Dedifferentiated amniotic fluid mesenchymal stem cell (primary cell): ENCODE measurements at regions not wholly inside any gene's neighbourhood (a gene's known extent, or its start where the extent isn't known, plus 50 kb on each side); places are given as distances from the start of the nearest gene placed in this dataset.

Source experiments
- DNase-seq: peaks from one replicate; pipeline ENCODE4 v3.0.0-alpha.2; 2016; ENCODE audit errors: extremely low spot score

DNA sequence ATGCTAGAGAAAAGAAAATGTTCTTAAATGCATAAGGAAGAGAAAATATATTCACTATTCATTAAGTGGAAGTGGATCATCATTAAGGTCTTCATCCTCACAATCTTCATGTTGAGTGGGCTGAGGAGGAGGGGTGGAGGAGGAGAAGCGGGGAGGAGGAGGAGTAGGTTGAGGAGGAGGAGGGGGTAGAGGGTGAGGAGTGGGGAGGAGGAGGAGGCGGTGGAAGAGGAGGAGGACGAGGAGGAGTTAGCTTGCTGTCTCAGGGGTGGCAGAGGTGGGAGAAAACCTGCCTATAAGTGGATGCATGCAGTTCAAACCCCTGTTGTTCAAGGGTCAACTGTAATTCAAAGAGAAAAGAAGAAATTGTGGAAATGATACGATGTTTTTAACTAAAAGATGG lies 71.6 kb downstream of the MYEOV start:
- no peak for DNase-seq

DNA sequence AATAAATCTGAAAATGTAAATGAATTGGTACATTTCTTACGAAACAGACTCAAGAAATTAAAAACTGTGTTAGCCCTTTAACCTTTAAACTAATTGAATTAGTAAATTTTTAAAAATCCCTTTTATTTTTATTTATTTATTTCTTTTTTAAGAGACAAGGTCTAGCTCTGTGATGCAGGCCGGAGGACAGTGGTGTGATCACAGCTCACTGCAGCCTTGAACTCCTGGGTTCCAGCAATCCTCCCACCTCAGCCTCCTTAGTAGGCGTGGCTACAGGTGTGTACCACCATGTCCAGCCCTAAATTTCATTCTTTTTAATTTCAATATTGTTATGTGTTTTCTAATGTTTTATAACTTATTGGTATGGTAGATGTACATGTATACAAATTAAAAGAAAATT lies 72.6 kb downstream of the MYEOV start:
- DNase-seq, result no peak

DNA sequence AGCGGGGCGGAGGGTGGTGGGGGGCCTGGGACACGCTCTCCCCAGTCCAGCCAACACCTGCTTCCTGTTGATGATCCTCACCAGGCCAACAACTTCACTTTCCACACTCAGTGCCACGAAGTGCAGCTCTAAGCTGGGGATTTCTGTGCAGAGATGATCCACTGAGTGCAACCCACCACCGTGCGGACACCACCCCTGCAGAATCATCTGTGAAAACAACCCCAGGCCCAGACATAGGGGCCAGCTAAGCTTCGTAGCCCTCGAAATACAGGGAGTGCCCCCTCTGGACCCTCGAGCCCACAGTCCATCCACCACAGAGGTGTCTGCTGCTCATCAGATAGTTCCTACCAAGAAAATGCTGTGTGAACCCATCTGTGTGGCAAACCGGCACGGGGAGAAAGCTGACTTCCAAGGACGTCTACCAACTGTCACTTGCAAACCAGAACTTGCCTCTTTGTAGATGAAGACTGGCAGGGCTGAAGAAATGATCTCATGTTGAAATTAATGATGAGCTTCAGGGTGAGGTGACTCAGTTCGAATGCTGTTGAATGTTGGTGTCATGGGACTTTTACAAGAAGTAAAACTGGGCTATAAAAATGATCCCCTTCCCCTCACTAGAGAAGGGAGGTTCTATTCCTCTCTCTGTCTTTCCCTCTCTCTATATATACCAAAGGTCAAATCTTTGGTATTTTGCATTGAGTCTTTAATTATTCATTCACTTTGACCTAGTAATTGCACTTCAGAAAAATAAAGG lies 73.4 kb downstream of the MYEOV start:
- no peak for DNase-seq

DNA sequence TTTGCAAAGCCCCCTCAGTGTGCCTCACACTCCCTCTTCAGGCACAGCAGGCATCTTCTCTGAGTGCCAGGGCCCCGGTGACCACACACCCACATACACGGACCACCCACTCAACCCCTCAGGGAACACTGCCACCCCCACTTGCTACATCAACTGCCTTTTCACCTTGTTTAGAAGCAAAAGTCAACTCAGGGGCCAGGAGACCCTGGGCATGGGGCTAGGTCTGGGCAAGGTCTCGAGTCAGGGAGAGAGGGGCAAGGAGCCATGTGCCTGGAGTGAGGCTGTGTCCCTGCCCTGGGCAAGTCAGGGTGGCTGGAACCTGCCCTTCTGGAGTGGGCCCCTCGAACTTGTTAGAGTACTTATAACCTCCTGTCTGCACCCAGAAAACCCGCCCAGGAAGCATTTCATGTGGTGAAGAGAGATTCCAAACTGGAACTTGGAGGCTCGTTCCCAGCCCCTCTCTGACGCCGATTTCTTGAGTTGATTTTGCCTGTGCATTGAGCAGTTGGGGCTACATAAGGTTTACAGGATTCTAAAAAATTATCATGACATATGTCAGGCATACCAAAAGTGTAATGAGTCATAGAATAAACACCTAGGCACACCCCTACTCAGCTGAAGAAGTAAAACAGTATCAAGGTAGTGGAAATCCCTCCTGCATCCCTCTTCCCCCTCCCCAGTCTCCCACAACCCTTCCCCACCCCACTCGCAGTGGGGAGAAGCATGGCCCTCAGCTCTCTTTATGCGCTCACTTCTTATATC lies 74.3 kb downstream of the MYEOV start:
- no peak for DNase-seq

DNA sequence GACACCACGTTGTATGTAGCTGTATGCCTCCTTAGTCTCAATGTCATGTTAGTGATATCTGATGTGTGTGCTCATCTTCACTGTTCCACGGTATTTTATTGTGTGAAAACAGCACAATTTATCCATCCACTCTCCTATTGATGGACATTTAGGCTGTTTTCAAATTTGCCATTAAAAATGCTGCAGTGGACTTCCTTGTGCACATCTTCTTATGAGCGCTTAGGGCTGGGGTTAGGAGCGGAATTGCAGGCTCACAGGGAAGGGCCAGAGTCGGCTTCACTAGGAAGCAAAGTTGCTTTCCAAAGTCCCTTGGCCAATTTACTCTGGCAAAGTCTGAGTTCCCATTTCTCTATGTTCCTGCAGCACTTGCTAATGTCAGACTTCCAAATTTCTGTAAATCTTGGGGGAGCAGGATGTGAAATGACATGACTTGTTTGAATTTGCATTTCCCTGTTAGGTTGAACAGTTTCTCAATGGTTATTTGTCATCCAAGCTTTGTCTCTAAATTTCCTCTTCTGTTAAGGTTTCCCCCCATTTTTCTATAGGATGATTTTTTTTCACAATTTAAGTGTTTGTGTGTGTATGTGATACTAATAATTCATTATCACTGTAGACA lies 75.4 kb downstream of the MYEOV start:
- DNase-seq, result no peak

DNA sequence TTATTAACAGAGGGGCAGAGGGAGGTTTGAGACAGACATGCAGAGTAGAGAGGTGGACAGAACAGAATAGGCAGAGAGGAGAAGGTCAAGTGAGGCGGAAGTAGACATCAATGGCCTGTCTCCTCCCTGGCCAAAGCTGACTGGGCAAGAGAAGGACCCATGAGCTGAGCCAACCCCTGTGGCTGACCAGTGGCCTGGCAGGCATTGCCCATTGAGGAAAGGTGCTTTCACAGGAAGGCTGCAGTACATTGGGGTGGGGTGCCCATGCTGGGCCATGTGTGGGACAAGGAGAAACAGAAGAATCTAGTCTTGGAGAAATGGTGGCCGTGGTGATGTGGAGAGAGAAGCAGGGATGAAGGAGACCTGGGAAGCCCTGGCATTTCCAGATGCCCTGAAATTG lies 76.0 kb downstream of the MYEOV start:
- no peak for DNase-seq

DNA sequence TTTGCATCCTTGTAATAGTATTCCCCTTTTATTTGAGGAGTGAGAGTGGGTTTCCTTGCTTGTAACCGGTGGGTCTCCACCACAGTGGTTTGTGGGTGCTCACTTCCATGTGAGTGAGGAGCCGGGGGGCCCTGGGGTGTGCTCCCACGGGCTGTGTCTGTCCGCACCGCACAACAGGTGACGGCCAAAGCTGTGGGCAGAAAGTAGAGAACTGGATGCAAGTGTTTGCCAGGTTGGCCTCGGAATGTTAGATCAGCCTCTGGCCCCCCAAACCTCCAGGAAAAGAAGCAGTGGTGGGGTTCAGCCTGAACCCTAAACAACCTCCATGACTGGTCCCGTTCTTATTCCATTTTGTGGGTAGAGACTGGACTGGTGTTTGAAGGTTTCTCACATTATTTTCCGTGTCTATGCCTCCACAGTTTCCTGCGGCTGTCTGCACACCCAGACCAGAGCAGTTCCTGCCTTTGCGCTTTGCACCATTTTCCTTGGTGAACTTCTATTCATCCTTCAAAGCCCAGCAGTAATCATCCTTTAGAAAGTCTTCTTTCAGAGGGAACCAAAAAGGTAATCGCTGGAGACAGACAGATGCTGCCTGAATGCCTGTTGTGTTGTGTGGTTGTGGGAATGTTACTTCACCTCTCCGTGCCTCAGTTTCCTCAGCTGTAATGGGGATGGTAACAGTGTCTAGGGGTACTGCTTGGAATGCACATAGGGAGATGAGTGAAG lies 77.2 kb downstream of the MYEOV start:
- no peak for DNase-seq

DNA sequence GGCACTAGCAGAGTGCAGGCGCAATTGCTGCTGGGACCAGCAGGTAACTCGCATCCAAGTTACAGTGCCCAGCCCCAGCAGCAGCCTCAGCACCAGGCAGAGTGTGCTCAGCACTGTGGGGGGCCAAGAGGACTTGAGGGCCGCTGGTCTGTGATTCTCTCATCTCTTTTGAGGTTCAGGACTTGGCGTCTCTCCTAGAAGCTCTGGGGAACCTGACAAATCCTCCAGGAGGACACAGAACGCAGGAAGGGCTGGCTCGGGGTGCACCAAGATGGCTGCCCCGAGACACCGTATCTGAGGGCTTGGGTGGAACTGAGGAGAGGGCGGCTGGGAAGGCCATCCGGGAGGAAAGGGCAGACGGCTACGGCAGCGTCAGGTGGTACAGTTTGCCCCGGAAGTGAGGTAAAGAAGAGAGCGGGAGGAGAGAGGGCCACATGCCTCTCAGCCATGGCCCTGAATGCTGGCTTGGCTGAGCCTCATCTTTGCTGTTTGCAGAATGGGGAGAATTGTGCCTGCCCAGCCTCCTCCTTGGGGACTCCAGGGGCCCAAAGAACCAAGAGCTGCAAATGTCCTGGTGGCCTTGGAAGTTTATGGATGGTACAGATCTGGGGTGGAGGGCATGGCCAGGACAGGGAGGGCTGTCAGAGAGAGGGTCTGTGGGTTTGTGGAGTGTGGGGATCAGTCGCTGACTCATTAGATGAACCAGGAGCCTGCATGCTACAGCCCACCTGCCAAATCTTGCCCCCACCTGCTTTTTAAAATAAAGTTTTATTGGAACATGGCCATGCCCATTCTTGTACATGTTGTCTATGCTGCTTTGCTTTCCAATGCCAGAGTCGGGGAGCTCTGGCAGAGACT lies 78.0 kb downstream of the MYEOV start:
- DNase-seq, result no peak

DNA sequence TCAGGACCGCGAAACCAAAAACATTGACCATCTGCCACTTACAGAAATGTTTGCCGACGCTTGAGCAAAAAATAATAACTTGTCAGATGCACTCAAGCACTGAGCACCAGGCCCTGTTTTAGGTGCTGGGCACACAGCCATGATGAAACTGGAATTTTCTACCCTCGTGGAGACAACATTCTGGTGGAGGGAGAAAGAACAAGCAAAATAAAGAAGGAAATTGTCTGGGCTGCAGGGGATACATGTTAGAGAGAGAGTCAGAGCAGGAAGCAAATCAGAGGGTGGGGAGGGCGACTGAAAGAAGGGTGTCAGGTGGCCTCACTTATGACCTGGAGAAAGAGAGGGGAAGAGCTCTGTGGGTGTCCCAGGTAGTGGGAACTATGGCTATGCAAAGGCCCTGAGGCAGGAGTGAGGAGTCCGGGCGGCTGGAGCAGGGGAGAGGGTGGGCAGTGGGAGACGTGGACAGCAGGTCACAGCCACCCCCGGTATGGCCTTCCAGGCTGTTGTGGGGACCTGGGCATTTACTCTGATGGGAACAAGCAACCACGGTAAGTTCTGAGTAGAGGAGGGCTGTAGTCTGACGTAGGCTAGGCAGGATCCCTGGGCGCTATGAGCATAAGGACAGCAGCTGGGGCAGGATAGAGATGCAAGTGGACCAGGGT lies 78.8 kb downstream of the MYEOV start:
- DNase-seq, result no peak

DNA sequence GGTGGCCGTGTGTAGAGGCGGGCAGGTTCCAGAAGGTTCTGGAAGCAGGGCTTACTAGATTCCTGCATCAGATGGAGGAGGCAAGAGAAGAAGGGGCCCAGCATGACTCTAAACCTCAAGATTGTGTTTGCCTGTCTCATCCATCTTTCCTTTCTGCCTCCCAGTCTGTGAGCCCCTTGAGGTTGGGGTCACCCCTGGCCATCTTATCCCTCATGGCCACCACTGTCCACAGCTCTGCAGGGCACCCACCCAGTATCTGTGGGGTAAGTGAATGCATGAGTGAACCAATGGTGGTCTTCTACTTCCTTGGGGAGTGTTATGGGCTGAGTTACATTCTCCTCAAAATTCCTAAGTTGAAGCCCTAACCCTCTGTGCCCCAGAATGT lies 79.3 kb downstream of the MYEOV start:
- DNase-seq, result no peak

DNA sequence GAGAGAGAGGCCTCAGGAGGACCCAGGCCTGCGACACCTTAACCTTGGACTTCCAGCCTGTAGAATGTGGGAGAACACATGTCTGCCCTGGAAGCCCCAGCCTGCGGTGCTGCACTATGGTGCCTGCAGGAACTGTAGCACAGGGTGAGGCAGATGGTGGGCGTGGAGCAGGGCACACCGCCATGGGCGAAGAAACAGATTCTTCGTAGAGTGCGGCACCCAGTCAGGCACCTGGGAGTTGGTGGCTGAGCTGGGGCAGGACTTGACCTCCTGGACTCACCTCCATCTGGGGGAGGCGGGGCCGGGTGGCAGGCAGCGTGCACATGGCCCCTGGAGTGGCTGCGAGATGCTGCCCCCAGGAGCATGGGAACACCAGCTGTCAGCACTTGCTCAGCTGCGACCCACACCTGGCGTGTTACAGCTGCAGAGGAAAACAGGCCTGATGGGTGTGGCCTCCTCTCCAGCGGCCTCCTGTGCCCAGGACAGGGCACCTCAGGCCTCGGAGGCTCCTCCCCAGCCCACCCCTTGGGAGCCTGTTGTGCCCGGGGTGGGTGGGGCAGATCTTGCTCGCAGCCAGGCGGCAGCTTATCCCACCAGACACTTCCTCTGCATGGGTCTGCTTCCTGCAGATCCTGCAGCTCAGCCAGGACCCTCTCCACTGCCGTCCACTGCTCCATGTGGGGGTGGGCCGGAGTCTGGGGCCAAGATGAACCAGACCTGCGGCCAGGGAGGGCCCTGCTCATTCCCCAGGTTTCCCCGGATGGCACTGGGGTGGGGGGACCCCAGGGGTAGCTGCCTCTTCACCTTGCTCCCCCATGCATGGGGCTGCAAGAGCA lies 80.4 kb downstream of the MYEOV start:
- no peak for DNase-seq

DNA sequence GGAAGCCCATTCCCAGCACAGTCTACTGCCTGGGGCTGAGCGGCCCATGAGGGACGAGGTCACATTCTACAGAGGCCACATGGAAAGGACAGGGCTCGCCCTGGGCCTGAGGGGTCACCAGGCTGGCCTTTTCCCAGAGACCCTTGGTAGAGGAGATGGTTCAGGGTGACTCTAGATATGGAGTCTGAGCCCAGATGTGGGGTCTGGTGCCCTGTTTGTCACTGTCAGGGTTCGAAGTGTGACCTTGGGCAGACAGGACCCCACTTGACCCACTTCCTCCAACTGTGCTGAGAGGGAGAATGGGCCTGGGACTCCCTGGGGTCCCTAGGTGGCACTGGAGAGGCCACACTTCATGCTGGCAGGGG lies 81.0 kb downstream of the MYEOV start:
- DNase-seq, result no peak

DNA sequence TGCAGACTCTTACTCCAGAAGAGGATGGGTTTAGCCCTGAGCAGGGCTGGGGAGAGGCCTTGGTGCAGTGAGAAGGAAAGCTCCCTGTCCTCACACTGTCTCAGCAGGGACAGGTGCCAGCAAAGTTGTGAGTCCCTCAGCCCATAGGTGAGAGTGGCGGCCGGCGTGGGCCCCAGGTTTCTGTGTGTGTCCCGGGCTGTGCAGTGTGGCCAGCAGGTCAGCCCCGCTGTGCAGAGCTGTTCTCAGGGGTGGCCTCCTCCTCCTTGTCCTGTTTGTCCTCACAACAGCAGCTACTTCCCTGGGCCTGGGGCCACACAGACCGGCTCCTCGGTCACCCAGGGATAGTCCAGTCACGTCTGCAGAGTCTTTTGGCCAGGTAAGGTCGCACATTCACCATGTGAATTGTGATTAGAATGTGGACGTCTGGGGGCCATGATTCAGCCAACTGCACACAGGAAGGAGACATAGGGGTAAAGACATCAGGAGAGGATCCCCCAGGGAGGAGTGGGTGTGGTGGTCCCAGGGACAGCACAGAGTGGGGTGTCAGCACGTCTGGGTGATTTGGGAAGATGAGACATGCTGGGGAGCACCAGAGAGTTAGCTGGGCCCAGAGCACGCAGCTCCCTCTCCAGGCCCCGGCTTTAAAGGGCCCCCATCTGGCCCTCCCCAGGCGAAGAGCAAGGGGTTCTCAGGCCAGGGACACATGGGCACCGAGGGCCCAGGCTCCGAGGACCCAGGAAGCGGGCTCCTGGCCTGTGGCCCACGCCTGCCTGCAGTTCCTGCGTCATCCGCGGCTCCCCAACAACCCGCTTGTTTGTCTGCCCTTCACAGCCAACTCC lies 81.6 kb downstream of the MYEOV start:
- no peak for DNase-seq

DNA sequence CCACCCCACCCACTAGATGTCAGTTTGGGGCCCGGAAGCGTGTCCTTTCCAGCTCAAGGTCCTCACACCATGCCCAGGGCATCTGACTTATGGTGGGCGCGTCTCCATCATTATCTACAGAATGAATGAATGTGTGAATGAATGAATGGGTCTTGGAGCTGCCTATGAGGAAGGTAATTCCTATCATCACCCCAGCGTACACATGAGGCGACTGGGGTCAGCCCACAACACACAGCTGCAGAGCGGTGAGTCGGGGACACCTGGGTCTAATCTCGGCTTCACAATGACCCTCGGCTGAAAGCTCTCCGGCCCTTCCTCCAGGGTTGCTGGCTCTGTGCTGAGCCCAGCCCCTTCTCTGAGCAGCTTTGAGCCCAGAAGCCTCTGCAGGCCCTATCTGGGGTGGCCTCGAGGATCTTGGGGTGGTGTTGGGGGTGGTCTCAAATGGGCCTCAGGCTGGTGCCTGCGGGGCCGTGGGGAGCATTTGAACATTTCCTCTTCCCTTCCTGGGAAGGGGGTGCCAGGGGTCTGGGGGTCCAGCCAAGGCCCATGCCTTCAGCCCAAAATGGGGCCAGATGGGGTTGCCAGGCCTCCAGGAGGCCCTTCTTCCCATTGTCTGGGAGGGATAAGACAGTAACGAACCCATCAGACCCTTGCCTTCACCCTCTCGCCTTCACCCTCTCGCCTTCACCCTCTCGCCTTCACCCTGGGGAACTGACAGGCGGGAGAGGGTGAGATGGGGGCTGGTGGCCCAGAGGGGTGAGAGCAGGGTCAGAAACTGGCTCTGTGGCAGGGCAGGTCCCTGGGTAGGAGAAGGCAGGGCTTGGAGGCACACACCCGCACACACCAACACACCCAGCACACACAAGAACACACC lies 82.4 kb downstream of the MYEOV start:
- no peak for DNase-seq

DNA sequence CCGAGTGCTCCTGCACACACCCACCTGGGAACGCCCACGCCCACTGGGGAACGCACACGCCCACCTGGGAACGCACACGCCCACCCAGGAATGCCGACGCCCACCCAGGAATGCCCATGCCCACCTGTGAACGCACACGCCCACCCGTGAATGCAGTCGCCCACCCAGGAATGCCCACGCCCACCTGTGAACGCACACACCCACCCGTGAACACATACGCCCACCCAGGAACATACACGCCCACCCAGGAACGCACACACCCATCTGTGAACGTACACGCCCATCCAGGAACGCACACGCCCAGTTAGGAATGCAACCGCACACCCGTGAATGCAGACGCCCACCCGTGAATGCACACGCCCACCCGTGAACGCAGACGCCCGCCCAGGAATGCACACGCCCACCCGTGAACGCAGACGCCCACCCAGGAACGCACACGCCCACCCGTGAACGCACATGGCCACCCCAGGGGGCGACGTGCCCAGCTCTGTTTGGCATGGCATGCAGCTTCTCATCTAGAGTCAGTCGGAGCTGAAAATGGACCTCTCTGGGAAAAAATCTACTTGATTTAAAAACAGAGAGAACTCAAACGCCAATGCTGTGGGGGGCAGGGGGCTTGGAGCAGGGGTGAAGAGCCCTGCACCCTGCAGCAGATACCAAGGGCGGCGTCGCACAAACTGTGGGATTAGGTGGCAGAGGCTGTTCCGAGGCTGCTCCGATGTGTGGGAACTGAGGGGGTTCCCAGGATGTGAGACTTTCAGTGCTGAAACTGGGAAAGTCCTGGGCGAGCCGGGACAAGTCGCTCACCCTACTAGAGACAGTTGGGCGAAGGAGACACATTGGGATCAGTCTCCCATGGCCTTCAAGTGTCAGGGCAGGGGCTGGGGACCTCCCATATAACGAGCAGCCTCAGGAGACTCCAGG lies 83.3 kb downstream of the MYEOV start:
- DNase-seq, result no peak

DNA sequence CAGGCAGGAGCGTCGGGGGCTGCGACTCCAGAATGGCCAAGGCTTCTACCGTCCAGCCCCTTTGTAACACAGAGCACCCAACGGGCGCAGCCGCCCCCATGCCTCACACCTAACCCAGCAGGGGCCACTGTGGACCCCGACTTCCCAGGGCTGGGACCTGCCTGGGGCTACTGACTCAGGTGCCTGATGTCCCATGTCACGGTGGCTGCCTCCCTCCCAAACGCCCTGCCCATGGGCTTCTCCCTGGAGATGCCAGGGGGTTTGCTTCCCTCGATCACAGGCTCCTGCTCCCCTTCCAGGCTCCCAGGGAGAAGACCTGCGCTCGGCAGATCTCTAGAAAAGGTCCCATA lies 84.0 kb downstream of the MYEOV start:
- no peak for DNase-seq
